Skin of body (tissue), 1 donor: ENCODE measurements at regions not wholly inside any gene's neighbourhood (a gene's known extent, or its start where the extent isn't known, plus 50 kb on each side); places are given as distances from the start of the nearest gene placed in this dataset.
"Not testable (repeated sequence)": the region's sequence is repeated elsewhere in the genome, so short reads cannot be mapped to it uniquely, and the experiment has no call there.

Experiments used
- DNase-seq: peaks from one replicate; lab custom pipeline; 2025; lab: John Stamatoyannopoulos, UW

DNA sequence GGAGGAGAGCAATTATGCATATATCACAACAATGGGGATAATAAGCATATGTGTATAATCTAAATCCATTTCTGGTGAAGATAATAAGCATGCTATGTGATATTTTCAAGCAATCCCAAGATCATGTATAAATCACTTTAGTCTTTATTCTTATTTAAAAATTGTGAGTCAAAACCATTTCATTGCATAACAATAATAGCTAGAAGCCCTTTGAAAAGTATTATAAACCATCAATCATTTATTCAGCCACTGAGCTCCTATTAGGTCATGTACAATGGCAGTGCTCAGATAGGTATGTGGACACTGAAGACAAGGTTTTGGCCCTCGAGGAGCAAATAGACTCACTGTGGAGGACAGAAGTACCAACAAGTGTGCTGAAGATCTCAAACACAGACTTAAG is 113.1 kb downstream of the CDCA7 start:
- no peak for DNase-seq

DNA sequence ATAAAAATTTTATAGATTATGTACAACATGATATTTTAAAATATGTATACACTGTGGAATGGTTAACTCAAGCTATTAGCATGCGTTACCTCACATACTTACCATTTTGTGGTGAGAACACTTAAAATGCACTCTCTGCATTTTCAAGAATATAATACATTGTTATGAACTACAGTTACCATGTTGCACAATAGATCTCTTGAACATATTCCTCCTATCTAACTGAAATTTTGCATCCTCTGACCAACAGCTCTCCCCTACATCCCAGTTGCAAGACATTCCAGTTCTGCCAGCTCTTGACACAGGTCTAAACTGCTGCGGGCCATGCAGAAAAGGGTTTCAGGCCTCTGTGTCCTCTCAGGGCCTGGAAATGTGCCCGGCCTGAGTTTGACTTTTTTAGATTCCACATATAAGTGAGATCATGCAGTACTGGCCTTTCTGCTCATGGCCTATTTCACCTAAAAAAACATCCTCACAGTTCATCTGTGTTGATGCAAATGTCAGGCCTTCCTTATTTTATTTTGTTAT is 113.7 kb downstream of the CDCA7 start:
- no peak for DNase-seq

DNA sequence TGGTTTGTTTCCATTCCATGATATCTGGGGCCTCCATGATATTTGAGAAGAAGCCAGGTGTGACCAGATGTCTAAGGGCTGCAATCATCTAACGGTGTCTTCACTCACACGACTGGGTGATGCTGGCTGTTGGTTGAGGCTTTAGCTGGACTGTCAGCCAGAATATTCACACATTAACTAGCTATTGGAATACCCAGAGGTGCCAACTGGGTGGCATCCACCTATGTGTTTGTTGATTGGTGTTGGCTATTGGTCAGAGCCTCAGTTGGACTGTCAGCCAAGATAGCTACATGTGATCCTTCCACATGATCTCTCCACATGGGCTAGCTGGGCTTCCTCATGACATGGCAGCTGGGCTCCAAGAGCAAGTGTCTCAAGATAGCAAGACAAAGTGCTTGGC is 117.4 kb downstream of the CDCA7 start:
- no peak for DNase-seq

DNA sequence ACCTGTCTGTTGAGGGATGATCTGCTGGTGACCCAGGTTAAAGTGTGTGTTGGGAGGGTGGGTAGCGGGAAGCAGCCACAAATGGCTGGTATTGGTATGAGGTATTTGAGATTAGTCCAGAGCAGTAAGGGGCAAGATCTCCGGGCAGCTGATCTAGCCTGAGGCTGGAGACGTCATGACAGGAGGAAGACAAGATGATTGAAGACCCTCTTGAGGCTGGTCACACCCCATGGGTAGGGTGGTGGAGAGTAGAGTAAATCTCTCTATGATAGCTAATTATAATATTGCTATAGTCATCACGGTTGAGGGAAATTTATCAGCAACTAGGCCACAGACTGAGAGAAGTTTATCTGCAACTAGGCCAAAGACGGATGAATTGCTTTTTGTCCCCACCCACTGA is 128.5 kb downstream of the CDCA7 start:
- DNase-seq = no peak

DNA sequence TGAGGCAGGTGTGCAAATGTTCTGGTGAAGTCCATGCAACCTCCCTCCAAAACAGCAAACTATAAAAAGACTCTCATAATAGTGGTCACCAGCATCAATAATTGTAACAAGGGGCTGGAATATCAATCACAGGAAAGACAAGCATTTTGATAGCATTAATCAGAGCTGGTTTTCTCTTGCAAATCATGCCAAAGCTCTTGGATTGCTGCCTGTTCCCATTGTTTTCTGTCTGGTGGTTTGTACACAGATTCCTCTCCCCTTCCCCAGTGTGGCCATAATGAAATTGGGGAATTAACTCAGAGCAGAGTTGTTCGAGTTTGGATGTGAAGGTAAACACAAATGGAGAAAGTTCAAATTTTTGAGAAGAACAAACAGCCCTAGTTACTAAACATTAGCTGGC is 134.2 kb downstream of the CDCA7 start:
- no peak for DNase-seq

DNA sequence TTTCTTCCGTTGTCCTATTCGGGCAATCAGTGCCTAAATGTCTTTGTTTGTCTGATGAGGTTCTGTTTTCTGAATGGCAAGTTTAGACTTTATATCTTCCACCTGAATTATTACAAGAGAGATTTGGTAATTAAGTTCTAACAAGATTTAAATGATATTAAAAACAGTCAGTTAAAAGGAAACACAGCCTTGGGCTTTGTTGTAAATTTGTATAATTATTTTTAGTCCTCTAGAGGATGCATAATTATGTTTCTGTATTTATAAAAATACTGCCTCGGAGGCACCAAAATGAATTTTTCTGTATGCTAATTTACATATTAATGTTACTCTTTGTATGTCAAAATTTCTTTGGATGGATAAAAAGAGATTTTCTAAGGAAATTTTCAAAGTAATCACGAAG is 136.7 kb downstream of the CDCA7 start:
- no peak for DNase-seq

DNA sequence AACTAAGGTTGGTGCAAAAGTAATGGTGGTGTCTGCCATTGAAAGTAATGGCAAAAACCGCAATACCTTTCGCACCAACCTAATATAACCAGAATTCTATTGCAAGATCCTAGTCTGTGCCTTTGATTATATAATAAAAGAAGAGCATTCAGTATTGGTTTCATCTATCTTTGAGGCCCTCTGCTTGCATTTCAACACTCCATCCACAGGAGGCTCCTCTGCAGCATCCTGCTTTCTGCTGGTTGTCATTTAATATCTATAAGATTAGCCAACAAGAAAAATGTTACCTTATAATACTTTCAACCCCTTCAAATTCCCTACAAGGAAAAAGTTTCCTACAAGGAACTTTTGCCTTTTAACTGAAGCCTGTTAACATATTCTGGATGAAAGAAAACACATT is 139.2 kb downstream of the CDCA7 start:
- no peak for DNase-seq

DNA sequence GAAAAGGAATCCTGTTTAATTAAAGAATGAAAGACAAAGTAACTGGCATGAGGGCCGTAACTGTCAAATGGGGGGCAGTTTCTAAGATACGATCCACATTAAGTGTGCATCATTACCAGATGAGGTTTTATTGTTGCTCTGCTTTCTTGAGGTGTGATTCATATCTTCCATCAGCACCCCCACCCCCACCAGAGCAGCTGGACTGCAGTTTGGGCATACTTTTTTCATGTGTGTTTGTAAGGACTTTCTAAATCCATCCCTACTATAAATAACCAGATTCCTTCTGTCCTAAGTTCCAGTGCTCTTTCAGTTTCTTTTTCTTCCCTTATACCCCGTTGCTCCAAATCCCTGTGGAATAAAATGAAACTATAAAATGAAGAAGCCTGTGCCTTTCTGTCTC is 142.1 kb downstream of the CDCA7 start:
- no peak for DNase-seq

DNA sequence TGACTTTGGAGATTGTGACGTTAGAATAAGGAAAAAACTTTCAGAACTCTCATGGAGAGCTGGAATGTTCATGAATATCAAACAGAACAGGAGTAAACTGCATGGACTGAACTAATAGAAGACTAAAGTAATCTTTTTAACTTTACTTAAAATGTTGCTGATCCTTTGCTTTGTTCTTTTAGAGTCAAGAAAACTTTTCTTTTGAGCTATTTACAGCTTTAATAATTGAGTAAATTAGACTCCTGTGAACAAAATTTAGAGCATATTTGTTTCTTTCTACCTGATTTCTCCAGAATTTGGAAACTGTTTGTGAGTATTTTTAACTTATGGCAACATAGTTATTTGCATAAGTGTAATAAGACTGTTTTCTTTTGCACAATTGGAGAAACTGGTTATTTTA is 146.3 kb downstream of the CDCA7 start:
- no peak for DNase-seq

DNA sequence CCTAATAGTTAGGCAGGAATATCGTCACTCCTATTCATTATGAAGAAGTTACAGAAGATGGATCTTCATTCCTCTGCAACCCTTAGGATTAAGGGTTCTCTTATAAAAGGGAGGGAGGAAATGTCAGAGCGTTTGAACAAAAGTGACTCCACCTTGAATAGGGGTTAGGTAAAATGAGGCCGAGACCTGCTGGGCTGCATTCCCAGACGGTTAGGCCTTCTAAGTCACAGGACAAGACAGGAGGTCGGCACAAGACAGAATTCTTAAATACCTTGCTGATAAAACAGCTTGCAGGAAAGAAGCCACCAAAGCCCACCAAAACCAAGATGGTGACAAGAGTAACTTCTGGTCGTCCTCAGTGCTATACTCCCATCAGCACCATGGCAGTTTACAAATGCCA is 147.6 kb downstream of the CDCA7 start:
- no peak for DNase-seq

DNA sequence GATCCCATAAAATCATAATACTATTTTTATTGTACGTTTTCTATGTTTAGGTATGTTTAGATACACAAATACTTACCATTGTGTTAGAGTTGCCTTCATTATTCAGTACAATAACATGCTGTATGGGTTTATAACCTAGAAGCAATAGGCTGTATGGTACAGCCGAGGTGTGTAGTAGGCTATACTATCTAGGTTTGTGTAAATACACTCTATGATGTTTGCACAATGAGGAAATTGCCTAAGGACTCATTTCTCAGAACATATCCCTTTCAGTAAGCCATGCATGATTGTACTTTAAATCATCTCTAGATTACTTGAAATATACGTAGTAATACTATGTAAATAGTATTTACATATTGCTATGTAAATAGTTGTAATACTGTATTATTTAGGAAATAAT is 156.7 kb downstream of the CDCA7 start:
- no peak for DNase-seq

DNA sequence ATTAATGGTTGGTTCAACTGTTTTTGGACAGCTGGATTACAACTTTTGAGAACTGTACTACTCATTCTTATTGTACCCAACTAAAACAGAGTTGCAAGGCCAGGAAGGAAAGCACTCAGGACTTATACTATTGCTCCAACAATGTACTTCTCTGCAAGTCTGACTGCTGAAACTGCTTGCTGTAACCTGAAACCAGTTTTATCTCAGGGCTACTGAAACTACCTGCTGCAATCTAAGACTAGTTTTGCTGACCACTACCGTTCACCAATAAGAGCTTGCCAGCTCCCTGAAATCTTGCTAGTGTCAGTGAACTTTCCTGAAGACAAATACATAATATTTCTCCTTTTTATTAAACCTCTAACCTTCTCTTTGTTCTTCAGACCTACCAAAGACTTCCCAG is 157.3 kb downstream of the CDCA7 start:
- no peak for DNase-seq

DNA sequence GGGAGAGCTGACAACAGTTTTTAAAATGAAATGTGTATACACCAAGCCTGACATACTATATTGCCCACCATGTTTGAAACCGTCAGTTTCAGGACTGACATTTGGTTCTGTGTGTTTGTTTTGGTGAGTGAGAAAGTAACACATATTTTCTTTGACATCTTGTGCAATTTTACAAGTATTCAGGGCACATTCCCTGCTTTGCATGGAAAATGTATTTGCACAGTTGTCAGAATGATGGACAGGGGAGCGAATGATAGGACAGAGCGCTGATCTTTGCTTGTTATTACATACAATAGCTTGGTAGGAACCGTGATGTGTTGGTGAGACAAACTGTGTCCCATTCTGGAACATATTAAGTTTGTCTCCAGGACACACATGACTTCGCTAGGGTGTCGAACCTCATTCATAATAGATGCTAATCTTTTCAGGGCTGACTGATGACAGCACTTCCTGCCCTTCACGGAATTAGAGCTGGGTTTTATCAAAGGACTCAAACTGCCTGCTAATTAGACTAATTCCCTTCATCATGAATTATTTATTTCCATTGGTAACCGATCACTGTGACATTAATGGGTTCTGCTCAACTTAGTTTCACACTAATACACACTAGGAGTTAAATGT is 158.5 kb downstream of the CDCA7 start:
- DNase-seq = no peak

DNA sequence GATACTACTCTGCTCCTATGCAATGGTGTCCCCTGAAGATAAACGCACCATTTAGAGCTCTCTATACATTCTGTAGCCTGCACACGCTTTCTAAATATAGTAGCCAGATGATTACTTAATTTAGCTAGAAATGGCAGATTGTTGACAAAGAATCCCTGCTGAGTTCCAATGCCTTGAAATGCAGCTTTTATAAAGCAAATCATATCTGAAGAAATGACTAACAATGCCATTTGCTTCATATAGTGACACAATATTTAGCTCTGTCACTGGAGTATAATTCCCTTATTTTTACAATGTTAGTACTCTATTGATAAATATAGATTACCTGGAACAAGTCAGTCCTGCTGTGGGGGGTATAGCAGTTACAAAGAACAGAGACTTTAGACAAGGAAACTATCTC is 166.2 kb downstream of the CDCA7 start:
- DNase-seq = no peak

DNA sequence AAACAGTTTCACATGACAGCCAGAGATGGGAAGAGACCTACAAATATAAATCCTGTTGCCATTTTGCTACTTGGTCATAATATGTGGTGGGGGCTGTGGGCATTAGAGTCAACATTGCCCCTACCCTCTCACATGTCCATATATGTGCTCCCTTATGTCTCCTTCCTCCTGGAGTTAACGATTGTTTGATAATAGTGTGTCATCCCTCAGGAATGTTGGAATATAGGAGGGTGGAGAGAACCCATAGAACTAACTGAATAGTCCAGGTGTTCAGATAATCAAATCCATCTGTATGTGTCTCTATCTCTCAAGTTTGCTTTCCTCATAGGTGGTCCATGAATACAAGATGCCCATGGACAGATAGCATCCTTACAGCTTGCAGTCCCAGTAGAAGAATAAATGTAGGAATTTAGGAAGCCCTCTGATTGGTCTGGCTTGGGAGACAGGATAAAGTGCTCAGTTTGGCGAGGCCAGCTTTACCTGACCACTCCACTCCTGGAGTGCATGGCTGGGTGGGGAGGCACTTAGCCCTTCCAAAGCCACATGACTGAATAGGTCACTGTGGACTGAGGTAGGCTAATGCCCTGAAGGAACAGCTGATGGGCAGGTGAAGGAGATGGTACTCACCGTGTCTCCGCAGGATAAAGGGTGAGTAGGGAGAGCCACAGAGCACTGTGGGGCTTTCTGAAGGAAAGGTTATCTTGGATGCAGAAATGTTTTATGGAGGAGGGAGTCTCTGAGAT is 166.9 kb downstream of the CDCA7 start:
- no peak for DNase-seq

DNA sequence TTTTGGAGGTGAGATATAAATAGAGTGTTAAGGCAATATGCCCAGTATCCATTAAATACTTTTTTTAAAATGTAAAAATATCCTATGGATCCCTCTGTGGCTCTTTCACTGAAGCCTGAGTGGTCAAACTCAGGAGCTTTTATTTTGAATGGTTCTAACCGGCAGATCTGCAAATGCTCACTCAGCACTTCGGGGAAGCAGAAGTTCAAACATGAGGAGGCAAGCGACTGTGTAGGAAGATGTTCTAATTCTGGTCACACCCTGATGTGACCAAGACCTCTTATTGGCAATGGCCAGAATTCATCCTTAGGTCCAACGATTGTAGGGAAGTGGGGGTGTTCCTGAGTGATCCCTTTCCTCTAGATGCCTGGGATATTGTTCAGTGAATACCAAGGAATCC is 168.8 kb downstream of the CDCA7 start:
- DNase-seq = no peak

DNA sequence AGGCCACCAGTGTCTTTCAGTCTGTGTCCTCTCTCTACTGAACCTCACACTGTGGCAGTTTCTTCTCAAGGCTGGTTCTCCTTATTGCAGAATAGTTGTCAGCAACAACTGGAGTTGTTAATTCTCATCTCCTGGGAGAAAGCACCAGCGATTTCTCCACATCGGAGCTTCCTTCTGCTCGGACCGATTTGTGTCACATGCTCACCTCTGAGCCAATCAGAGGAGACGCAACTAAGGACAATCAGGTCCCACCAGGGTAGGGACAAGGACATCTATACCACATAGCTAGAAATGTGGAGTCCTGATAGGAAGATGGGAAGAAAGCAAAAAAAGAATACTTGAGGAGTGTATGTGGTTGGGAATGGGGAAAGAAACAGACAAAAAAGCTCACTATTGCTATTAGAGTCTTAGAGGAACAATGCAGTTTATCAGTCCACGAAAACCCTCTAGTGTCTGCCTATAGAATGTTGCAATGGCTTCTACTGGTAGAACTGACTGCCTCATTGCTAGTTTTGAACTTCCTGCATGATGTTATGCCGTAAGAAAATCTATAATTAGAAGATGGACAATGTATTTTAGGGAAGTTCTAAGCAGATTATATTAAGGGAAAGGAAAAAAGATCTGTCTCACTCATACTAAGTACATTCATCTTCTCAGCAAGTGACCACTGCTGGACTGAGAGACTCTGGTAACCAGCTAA is 169.7 kb downstream of the CDCA7 start:
- DNase-seq = no peak

DNA sequence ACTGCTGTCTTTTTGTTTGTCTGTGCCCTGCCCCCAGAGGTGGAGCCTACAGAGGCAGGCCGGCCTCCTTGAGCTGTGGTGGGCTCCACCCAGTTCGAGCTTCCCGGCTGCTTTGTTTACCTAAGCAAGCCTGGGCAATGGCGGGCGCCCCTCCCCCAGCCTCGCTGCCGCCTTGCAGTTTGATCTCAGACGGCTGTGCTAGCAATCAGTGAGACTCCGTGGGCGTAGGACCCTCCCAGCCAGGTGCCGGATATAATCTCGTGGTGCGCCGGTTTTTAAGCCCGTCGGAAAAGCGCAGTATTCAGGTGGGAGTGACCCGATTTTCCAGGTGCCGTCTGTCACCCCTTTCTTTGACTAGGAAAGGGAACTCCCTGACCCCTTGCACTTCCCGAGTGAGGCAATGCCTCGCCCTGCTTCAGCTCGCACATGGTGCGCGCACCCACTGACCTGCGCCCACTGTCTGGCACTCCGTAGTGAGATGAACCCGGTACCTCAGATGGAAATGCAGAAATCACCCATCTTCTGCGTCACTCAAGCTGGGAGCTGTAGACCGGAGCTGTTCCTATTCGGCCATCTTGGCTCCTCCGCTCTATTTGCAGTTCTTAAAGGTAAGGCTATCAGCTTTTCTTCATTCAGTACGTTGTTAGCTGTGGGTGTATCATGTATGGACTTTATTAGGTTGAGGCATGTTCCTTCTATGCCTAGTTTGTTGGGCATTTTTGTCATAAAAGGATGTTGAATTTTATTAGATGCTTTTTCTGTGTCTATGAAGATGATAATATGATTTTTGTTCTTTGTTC is 178.3 kb downstream of the CDCA7 start:
- not testable (repeated sequence) for DNase-seq

DNA sequence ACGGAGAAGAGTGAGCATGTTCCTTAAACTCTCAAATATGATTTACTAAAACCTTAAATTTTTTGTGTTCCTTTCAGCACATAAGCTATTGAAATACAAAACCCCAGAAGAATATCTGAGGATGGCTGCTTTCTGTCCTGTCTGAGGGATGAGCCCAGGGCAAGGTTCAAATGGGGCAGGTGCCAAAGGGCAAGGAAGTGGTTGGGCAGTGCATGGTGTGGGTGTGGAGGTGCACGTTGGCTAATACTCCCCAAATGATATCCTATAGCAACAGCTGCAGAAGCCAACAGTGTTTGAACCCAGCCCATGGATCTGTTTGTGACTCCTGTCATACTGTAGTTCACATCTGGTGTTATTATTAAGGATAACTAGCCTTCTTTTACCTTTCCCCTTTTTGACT is 183.0 kb downstream of the CDCA7 start:
- no peak for DNase-seq

DNA sequence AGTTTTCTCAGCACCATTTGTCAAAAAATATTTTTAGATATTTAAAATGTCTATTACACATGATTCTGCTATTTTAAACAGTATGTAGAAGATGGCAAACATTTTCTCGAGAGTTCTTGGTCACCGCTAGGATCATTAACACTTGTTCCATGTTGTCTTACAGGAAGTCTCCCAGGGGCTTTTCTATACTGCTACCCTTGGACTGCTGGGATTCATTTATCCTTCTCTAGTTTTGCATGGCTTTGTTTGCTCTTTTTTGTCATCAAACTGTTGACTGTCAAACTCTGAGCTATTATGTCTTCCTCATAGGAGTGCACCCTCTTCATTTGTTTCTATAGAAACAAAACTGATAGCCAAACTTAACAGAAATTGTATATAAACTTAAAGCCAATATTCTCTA is 184.9 kb downstream of the CDCA7 start:
- no peak for DNase-seq

DNA sequence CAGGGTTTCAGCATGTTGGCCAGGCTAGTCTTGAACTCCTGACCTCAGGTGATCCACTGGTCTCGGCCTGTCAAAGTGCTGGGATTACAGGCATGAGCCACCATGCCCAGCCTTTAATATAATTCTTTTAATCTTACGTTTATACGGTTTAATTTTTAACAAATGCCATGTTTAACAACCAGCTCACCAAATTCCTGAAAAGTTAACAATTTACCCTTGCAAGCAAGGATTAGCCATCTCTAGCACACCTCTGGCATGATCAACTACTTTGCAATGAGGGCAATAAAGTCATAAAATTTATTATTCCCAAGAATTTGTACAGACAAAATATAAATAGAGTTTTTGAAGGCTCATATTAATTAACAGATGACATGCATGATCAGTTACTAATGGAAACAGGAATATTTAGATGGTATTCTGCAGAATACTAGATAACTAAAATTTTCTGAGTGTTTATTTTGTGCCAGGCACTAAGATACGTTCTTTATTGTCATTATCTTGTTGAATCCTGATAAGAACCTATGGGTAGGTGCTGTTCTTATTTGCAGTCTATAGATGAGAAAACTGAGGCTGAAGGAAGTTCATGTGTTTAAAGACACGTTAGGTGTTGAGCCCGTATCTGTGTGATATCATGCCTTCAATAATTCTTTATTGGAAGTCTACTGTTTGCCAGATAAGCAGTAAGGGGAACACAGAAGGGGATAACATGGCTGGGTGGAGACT is 190.1 kb downstream of the CDCA7 start:
- DNase-seq = no peak
